ENCODE measurements at regions not wholly inside any gene's neighbourhood (a gene's known extent, or its start where the extent isn't known, plus 50 kb on each side); places are given as distances from the start of the nearest gene placed in this dataset.

DNA sequence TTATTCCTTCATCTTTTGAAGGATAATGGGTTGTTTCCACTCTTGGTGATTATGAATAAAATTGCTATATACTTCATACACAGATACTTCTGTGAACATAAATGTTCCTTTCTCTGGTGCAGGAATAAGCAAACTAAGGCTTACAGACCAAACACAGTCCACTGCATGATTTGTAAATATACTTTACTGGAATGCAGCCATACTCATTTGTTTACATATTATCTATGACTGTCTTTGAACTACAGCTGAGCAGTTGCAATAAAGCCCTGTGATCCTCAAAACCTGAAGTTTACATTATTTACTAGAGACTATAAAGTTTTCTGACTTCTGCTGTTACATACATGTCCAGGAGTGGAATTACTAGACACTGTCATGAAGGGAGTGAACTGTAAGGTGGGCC is 381.0 kb upstream of the CNTNAP5 start:
- no peaks in the 10 kb centered on the region for H4K20me1 ChIP-seq (ENCODE audit: insufficient read depth)
- H3K36me3 ChIP-seq (replicated peaks in 1 of 2; ENCODE audit: control insufficient read depth in 1 of 2, insufficient read depth in 2 of 2, low read length in 1 of 2), result no peaks in the 10 kb centered on the region
- H3K4me3 ChIP-seq (ENCODE audit: low read depth in 2 of 2, low read length in 1 of 2), result no peak overlapping the region
- H3K27ac ChIP-seq (ENCODE audit: low read depth in 2 of 2, low read length in 1 of 2), result no peak overlapping the region
- no peaks in the 10 kb centered on the region for H3K27me3 ChIP-seq (ENCODE audit: insufficient read depth)
- H2AFZ ChIP-seq (ENCODE audit: low read depth), result no peak overlapping the region
- ChIA-PET POLR2A (no interaction called here), CTCF (no interaction called here)
- H3K9me2 ChIP-seq, result no peaks in the 10 kb centered on the region
- no peak overlapping the region for H3K9ac ChIP-seq
- TF ChIP-seq RFX5 (IDR thresholded peaks at IDR 0.05; ENCODE audit: low read length) (no peak), JUND (IDR thresholded peaks at IDR 0.05) (no peak), GATA2 (CRISPR knock-in tag; IDR thresholded peaks at IDR 0.05) (no peak), TEAD4 (IDR thresholded peaks at IDR 0.05; ENCODE audit: borderline replicate concordance, insufficient read depth) (no peak)
- TF ChIP-seq, protein P1, sequence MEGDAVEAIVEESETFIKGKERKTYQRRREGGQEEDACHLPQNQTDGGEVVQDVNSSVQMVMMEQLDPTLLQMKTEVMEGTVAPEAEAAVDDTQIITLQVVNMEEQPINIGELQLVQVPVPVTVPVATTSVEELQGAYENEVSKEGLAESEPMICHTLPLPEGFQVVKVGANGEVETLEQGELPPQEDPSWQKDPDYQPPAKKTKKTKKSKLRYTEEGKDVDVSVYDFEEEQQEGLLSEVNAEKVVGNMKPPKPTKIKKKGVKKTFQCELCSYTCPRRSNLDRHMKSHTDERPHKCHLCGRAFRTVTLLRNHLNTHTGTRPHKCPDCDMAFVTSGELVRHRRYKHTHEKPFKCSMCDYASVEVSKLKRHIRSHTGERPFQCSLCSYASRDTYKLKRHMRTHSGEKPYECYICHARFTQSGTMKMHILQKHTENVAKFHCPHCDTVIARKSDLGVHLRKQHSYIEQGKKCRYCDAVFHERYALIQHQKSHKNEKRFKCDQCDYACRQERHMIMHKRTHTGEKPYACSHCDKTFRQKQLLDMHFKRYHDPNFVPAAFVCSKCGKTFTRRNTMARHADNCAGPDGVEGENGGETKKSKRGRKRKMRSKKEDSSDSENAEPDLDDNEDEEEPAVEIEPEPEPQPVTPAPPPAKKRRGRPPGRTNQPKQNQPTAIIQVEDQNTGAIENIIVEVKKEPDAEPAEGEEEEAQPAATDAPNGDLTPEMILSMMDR (IDR thresholded peaks at IDR 0.05), result no peak
- no peak overlapping the region for H3K4me2 ChIP-seq
- no peaks in the 10 kb centered on the region for H3K4me1 ChIP-seq (ENCODE audit: control insufficient read depth in 1 of 2, insufficient read depth in 2 of 2, low read depth in 1 of 2, low read length in 1 of 2)
- DNase-seq, result no peak
- no peaks in the 10 kb centered on the region for H3F3A ChIP-seq (replicated peaks; ENCODE audit: insufficient read depth)
- H3K9me3 ChIP-seq, result no peaks in the 10 kb centered on the region
- H3K79me2 ChIP-seq (ENCODE audit: insufficient read depth), result no peaks in the 10 kb centered on the region

DNA sequence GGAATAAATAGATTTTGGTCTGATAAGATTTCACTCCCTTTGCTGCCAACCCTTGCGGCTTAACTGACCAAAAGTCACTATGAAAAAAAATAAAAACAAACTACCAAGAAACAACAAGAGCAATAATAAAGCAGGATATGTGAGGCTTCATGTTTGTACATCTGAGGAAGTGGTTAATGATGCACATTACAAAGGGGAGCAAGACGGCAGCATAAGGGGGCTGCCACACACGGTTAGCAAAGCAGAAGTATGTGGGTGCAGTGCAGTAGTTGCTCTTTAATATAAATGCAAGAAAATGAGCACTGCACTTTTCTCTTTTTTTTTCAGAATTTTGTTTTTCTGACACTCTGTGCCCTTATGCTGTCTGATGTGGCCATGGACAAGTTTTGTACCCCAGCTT is 377.1 kb upstream of the CNTNAP5 start:
- H3K79me2 ChIP-seq (ENCODE audit: insufficient read depth), result no peaks in the 10 kb centered on the region
- CTCF ChIA-PET, result interaction anchor here (0.6 to 1.2 kb wide), 2 partner anchors 9 to 706 kb away, joined by 3 read pairs; no protein-coding TSS in a partner anchor
- no peak overlapping the region for H3K27ac ChIP-seq (ENCODE audit: low read depth in 2 of 2, low read length in 1 of 2)
- H3K4me2 ChIP-seq, result no peak overlapping the region
- H3K36me3 ChIP-seq (replicated peaks in 1 of 2; ENCODE audit: control insufficient read depth in 1 of 2, insufficient read depth in 2 of 2, low read length in 1 of 2), result no peaks in the 10 kb centered on the region
- H3K4me1 ChIP-seq (ENCODE audit: control insufficient read depth in 1 of 2, insufficient read depth in 2 of 2, low read depth in 1 of 2, low read length in 1 of 2), result no peaks in the 10 kb centered on the region
- WGBS (ENCODE audit: low lambda C conversion rate), result 49% methylated on average over 3 of the region's 3 CpGs
- H3K9me2 ChIP-seq, result no peaks in the 10 kb centered on the region
- H3K9ac ChIP-seq, result no peak overlapping the region
- TF ChIP-seq SMC3 (IDR thresholded peaks at IDR 0.05; ENCODE audit: low read depth, low read length) (no peak), NRF1 (IDR thresholded peaks at IDR 0.05; ENCODE audit: low read depth, low read length) (no peak), NFIC (IDR thresholded peaks at IDR 0.05; ENCODE audit: borderline replicate concordance) (no peak), RFX5 (IDR thresholded peaks at IDR 0.05; ENCODE audit: low read length) (no peak), TAF1 (IDR thresholded peaks at IDR 0.05; ENCODE audit: borderline replicate concordance, low read depth, low read length) (no peak), FOSL2 (IDR thresholded peaks at IDR 0.05; ENCODE audit: borderline replicate concordance, low read depth) (no peak), FOXM1 (IDR thresholded peaks at IDR 0.05; ENCODE audit: low read depth) (no peak), TCF12 (IDR thresholded peaks at IDR 0.05) (no peak), SIN3A (IDR thresholded peaks at IDR 0.05; ENCODE audit: borderline replicate concordance, low read depth, low read length) (no peak)
- TF ChIP-seq, protein P2, sequence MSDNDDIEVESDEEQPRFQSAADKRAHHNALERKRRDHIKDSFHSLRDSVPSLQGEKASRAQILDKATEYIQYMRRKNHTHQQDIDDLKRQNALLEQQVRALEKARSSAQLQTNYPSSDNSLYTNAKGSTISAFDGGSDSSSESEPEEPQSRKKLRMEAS (IDR thresholded peaks at IDR 0.05; ENCODE audit: low read depth), result no peak
- TF ChIP-seq, protein P3, sequence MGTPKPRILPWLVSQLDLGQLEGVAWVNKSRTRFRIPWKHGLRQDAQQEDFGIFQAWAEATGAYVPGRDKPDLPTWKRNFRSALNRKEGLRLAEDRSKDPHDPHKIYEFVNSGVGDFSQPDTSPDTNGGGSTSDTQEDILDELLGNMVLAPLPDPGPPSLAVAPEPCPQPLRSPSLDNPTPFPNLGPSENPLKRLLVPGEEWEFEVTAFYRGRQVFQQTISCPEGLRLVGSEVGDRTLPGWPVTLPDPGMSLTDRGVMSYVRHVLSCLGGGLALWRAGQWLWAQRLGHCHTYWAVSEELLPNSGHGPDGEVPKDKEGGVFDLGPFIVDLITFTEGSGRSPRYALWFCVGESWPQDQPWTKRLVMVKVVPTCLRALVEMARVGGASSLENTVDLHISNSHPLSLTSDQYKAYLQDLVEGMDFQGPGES (IDR thresholded peaks at IDR 0.05; ENCODE audit: low read depth, low read length), result no peak
- POLR2A ChIA-PET, result no interaction called here
- no peaks in the 10 kb centered on the region for H3K9me3 ChIP-seq
- no peak overlapping the region for H2AFZ ChIP-seq (ENCODE audit: low read depth)
- DNase-seq, result no peak
- H4K20me1 ChIP-seq (ENCODE audit: insufficient read depth), result no peaks in the 10 kb centered on the region
- H3K27me3 ChIP-seq (ENCODE audit: insufficient read depth), result no peaks in the 10 kb centered on the region
- no peak overlapping the region for H3K4me3 ChIP-seq (ENCODE audit: low read depth in 2 of 2, low read length in 1 of 2)
- no peaks in the 10 kb centered on the region for H3F3A ChIP-seq (replicated peaks; ENCODE audit: insufficient read depth)

Measured in SK-N-SH (cell line).